ENCODE measurements at regions not wholly inside any gene's neighbourhood (a gene's known extent, or its start where the extent isn't known, plus 50 kb on each side); places are given as distances from the start of the nearest gene placed in this dataset.

DNA sequence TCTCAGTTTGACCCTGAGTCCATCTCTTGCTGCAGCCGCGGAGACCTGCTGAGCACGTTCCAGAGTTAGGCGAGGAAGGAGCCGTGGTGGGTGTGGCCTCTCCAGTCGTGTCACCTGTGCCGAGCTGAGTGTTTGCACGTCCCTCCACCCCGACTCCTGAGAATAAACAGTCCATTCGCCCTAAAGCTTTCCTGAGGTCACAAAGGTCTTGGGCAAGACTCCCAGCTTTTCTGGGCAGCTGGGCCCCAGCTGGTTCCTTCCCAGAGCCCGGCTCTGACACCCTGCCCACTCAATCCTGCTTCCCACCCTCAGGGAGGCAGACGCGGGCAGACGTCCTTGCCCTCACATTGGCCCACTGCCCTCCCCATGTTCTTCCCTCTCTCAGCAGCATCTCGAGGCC is 142.2 kb downstream of the KCTD15 start:
- no peak overlapping the region for H3K4me2 ChIP-seq
- H4K20me1 ChIP-seq, result no peaks in the 10 kb centered on the region
- no peak for TF ChIP-seq Cebpa-rat (IDR thresholded peaks at IDR 0.05)
- H3K9ac ChIP-seq, result no peak overlapping the region
- H3K9me3 ChIP-seq, result peaks cover 11% of the 10 kb centered on the region
- H3K4me3 ChIP-seq, result no peak overlapping the region
- no peaks in the 10 kb centered on the region for H3K4me1 ChIP-seq
- no peak overlapping the region for H3K27ac ChIP-seq
- H3K36me3 ChIP-seq, result no peaks in the 10 kb centered on the region
- no peaks in the 10 kb centered on the region for H3K27me3 ChIP-seq

DNA sequence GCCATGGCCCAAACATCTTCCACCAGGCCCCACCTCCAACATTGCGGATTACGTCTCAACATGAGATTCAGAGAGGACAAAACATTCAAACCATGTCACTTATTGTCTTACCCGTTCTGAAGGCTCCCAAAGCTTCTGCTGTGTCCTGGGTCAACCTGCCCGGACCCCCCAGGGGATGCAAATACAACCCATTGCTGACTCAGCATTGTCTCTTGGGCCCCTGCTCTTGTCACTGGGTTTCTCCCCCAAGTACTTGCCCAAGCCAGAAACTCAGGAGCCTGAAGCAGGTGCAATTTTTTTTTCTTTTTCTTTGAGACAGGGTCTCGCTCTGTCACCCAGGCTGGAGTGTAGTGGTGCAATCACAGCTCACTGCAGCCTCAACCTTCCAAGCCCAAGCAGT is 144.5 kb downstream of the KCTD15 start:
- Histone ChIP-seq H3K4me3 (no peak overlapping the region), H4K20me1 (no peaks in the 10 kb centered on the region), H3K4me2 (no peak overlapping the region), H3K27ac (no peak overlapping the region), H3K9me3 (no peaks in the 10 kb centered on the region), H3K27me3 (no peaks in the 10 kb centered on the region), H3K9ac (no peak overlapping the region), H3K4me1 (no peaks in the 10 kb centered on the region), H3K36me3 (no peaks in the 10 kb centered on the region)
- no peak for TF ChIP-seq Cebpa-rat (IDR thresholded peaks at IDR 0.05)

DNA sequence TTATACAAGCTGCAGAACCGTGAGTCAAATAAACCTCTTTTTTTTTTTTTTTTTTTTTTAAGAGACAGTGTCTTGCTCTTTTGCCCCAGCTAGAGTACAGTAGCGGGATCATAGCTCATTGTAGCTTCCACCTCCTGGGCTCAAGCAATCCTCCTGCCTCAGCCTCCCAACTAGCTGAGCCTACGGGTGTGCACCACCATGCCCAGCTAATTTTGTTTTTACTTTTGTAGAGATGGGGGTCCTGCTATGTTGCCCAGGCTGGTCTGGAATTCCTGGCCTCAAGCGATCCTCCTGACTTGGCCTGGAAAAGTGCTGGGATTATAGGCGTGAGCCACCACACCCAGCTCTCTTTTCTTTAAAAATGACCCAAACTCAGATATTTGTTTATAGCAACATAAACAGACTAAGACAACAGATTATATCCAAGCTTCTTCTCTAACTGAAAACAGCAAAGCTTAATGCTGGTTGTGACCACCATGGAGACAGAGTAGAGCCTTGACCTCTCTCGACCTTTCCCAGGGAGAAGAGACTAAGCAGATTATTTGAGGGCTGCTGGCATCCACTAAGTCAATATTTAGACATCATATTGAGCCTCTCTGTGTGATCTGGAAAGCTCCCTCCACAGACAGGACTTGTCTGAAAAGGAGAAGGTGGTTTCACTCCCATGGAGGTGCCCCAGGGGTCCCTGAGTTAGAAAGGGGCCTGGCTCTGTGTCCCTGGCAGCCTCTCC is 150.0 kb downstream of the KCTD15 start:
- Histone ChIP-seq H3K4me3 (no peak overlapping the region), H3K27ac (no peak overlapping the region), H3K4me1 (no peaks in the 10 kb centered on the region), H3K4me2 (no peak overlapping the region), H4K20me1 (no peaks in the 10 kb centered on the region), H3K9ac (no peak overlapping the region), H3K27me3 (no peaks in the 10 kb centered on the region), H3K9me3 (no peaks in the 10 kb centered on the region), H3K36me3 (no peaks in the 10 kb centered on the region)
- no peak for TF ChIP-seq Cebpa-rat (IDR thresholded peaks at IDR 0.05)

DNA sequence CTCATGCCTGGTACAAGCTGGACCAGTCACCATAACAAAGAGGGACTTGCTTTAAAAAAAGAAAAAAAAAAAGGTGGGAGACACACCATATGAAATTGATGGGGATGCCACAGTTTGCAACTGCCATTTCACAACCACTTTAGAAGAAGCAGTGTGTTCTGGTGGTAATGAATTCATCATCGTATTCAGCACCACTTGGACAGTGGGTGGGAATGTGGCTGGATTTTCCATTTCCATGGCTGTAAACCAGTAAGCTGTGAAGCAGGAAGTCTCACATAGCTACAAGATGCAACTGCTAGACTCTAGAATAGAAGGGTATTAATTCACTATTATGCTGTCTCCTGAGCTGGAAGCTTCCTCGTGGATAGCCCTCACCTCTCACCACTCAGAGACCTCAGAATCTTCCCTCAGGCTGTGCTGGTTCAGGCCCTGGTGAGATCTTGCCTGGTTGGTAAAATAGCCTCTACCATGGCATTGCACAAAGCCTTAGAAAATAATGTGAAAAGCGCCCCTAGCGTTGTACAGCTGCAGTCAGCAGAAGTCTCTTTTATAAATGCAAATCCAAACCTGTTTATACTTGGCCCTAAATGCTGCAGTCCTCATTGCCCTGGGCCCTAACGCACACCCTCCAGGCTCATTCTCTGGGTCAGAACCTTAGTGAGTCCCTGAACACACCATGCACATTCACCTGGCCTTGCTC is 150.7 kb downstream of the KCTD15 start:
- TF ChIP-seq Cebpa-rat (IDR thresholded peaks at IDR 0.05), result no peak
- Histone ChIP-seq H4K20me1 (no peaks in the 10 kb centered on the region), H3K27ac (no peak overlapping the region), H3K4me2 (no peak overlapping the region), H3K27me3 (no peaks in the 10 kb centered on the region), H3K9me3 (no peaks in the 10 kb centered on the region), H3K9ac (no peak overlapping the region), H3K4me3 (no peak overlapping the region), H3K4me1 (no peaks in the 10 kb centered on the region), H3K36me3 (no peaks in the 10 kb centered on the region)

DNA sequence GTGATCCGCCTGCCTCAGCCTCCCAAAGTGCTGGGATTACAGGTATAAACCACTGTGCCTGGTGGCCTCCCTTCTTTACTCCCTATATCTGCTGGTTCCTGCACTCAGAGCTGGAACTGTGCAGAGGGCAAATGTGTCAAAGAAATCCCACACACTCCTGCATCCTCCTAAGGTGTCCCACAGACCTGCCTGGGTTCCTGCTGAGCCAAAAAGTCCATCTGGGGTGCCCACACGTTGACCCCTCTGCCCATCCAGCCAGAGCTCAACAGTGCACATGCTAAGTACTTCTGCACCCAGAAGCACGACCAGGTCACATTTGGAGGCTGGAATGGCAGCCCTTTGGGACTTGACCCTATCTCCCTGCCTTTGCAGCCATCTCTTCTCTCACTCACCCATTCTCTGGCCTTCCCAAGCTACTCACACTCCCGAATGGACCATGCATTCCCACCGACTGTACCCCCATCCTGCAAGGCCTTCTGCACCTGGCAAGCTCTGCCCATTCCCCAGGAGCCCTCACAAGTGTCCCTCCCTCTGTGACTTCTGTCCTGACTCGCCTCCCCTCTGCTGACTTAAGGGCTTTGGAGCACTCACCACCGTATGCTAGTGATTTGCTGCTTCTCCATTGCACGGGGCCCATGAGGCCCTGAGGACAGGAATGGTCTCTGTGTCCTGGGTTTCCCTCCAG is 152.1 kb downstream of the KCTD15 start:
- H3K36me3 ChIP-seq, result no peaks in the 10 kb centered on the region
- H3K9ac ChIP-seq, result no peak overlapping the region
- H4K20me1 ChIP-seq, result no peaks in the 10 kb centered on the region
- H3K4me3 ChIP-seq, result no peak overlapping the region
- no peaks in the 10 kb centered on the region for H3K9me3 ChIP-seq
- TF ChIP-seq Cebpa-rat (IDR thresholded peaks at IDR 0.05), result no peak
- H3K4me2 ChIP-seq, result no peak overlapping the region
- no peak overlapping the region for H3K27ac ChIP-seq
- no peaks in the 10 kb centered on the region for H3K27me3 ChIP-seq
- no peaks in the 10 kb centered on the region for H3K4me1 ChIP-seq

DNA sequence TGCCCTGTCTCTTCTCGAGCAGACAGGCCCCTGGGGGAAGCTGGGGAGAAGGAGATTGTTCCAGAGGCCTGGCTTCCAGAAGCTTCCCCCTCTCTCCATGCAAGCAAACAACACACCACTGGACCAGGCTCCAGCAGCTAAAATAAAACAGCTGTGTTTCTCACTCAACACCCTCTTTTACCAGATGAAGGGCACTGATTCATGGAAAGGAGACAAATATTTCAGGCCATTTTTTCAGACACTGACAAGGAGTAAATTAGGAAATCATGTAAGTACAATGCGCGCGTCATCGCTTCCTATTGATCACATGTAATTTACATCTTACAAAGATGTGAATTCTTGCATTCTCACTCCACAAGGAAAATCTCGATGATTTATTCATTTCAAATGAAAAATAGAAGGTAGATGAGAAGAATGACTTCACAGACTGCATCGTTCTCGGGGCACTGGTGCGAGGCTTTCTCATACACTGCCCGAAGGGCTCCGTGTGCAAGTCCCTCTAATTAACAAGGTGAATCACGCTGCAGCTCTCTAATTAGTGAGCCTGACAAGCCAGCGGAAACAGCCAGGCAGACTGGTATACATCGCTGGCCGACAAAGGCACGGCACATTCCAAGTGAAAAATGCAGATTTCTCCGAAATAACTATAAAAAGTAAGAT is 153.6 kb downstream of the KCTD15 start:
- no peak overlapping the region for H3K27ac ChIP-seq

DNA sequence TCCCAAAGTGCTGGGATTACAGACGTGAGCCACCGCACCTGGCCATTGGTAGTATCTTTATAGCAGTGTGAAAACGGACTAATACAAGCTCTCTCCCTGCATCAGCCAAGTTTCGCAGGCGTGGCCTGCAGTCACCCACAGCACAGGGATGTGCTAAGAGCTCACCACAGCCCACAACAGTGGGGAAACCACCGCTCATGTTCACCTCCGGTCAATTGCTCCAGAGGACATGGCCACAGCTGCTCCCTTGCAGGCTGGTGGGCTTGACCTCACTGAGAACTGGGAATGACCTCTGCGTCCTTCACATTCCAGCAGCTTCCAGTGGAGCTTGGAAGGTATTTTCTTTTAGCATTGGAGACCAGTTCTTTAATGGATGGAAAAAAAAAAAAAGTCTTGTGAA is 156.4 kb downstream of the KCTD15 start:
- no peak overlapping the region for H3K4me2 ChIP-seq
- no peaks in the 10 kb centered on the region for H4K20me1 ChIP-seq
- TF ChIP-seq Cebpa-rat (IDR thresholded peaks at IDR 0.05), result no peak
- no peaks in the 10 kb centered on the region for H3K9me3 ChIP-seq
- no peaks in the 10 kb centered on the region for H3K27me3 ChIP-seq
- H3K36me3 ChIP-seq, result no peaks in the 10 kb centered on the region
- no peak overlapping the region for H3K4me3 ChIP-seq
- no peak overlapping the region for H3K9ac ChIP-seq
- no peak overlapping the region for H3K27ac ChIP-seq
- no peaks in the 10 kb centered on the region for H3K4me1 ChIP-seq

More for the DNA sequence above, 153.6 kb downstream of the KCTD15 start:
- H4K20me1 ChIP-seq, result no peaks in the 10 kb centered on the region
- no peak overlapping the region for H3K4me2 ChIP-seq
- H3K36me3 ChIP-seq, result no peaks in the 10 kb centered on the region
- TF ChIP-seq Cebpa-rat (IDR thresholded peaks at IDR 0.05), result no peak
- H3K4me3 ChIP-seq, result no peak overlapping the region
- no peaks in the 10 kb centered on the region for H3K9me3 ChIP-seq
- H3K9ac ChIP-seq, result no peak overlapping the region
- no peaks in the 10 kb centered on the region for H3K4me1 ChIP-seq
- no peaks in the 10 kb centered on the region for H3K27me3 ChIP-seq

DNA sequence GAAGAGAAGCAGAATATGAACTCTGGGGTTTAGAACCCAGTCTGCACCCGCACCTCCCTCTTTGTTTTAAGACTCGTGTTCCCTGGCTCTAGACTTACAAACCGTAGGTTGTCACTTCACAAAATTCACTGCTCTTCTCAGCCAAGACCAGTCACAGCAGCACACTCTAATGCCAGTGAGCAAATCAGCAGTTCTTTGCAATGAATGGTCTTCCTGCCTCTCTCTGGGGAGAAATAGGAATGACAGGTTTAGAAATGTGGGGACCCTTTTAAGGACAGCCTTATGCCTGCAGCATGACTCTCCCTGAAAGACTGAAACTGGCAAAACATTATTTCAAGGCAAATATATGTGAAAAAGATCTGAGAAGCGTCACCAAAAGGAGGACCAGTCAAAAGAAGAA is 156.9 kb downstream of the KCTD15 start:
- H3K27me3 ChIP-seq, result no peaks in the 10 kb centered on the region
- H3K4me3 ChIP-seq, result no peak overlapping the region
- H3K27ac ChIP-seq, result no peak overlapping the region
- H3K9me3 ChIP-seq, result no peaks in the 10 kb centered on the region
- H3K4me1 ChIP-seq, result no peaks in the 10 kb centered on the region
- TF ChIP-seq Cebpa-rat (IDR thresholded peaks at IDR 0.05), result no peak
- H3K9ac ChIP-seq, result no peak overlapping the region
- no peak overlapping the region for H3K4me2 ChIP-seq
- H3K36me3 ChIP-seq, result no peaks in the 10 kb centered on the region
- H4K20me1 ChIP-seq, result no peaks in the 10 kb centered on the region

DNA sequence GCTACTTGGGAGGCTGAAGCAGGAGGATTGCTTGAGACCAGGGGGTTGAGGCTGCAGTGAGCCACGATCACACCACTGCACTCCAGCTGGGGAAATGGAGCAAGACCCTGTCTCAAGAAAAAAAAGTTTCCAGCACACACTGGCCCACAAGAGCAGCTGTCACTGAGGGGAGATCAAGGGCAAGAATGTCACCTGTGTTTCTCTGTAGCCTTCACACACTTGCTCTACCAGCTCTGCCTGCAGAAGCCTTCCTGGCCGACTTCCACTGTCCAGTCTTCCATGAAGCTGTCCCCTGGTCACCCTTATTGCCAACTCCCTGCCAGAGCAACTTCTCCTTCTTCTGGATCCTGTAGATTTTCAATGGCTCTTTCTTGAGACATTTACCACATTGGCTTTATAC is 158.0 kb downstream of the KCTD15 start:
- H3K9ac ChIP-seq, result no peak overlapping the region
- no peak for TF ChIP-seq Cebpa-rat (IDR thresholded peaks at IDR 0.05)
- no peaks in the 10 kb centered on the region for H3K9me3 ChIP-seq
- no peaks in the 10 kb centered on the region for H3K4me1 ChIP-seq
- no peak overlapping the region for H3K4me2 ChIP-seq
- H3K27ac ChIP-seq, result no peak overlapping the region
- H4K20me1 ChIP-seq, result no peaks in the 10 kb centered on the region
- H3K27me3 ChIP-seq, result no peaks in the 10 kb centered on the region
- no peaks in the 10 kb centered on the region for H3K36me3 ChIP-seq
- no peak overlapping the region for H3K4me3 ChIP-seq

DNA sequence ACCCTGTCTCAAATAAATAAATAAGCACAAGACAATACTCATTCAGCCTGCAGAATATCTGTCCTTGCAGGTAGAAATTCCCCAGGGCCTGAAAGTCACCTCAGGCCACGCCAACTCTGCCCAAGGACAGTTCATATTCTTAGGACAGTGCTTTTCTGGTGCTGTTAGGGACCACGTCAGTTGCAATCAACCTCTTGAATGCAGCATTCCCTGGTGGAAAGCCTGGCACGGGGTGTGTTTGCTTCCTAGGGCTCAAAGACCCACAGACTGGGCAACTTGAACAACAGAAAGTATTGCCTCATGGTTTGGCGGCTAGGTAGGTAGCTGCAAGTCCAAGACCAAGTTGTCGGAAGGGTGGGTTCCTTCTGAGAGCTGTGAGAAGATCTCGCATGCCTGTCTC is 160.3 kb downstream of the KCTD15 start:
- no peak for TF ChIP-seq Cebpa-rat (IDR thresholded peaks at IDR 0.05)
- no peak overlapping the region for H3K4me2 ChIP-seq
- no peaks in the 10 kb centered on the region for H3K9me3 ChIP-seq
- H3K4me1 ChIP-seq, result no peaks in the 10 kb centered on the region
- no peaks in the 10 kb centered on the region for H3K27me3 ChIP-seq
- no peak overlapping the region for H3K27ac ChIP-seq
- no peaks in the 10 kb centered on the region for H4K20me1 ChIP-seq
- no peak overlapping the region for H3K4me3 ChIP-seq
- no peaks in the 10 kb centered on the region for H3K36me3 ChIP-seq
- no peak overlapping the region for H3K9ac ChIP-seq

All from BLaER1 (cell line).